ENCODE measurements at regions not wholly inside any gene's neighbourhood (a gene's known extent, or its start where the extent isn't known, plus 50 kb on each side); places are given as distances from the start of the nearest gene placed in this dataset.
A peak's percentile ranks its signal among the peaks of the same experiment; 100 is the strongest.
"Not testable (repeated sequence)": the region's sequence is repeated elsewhere in the genome, so short reads cannot be mapped to it uniquely, and the experiment has no call there.

GRCh38 chr3:27643355-27643754, 78.8 kb downstream of the EOMES start:
- H3K36me3 ChIP-seq (ENCODE audit: control insufficient read depth in 1 of 2, insufficient read depth in 2 of 2, low read length in 2 of 2): no peaks in the 10 kb centered on the region
- H3K4me1 ChIP-seq (ENCODE audit: control insufficient read depth in 1 of 2, insufficient read depth in 2 of 2, low read length in 2 of 2): no peaks in the 10 kb centered on the region
- peak overlapping the region; percentile 4 for H3K27ac ChIP-seq (ENCODE audit: low read length)
- no peak overlapping the region for H3K4me3 ChIP-seq (ENCODE audit: low read depth in 1 of 2, low read length in 2 of 2)
- H3K9me3 ChIP-seq (ENCODE audit: control insufficient read depth in 1 of 2, low read length in 2 of 2): no peaks in the 10 kb centered on the region
- H3K27me3 ChIP-seq (ENCODE audit: low read depth, low read length): no peaks in the 10 kb centered on the region

- H3K4me1 ChIP-seq (ENCODE audit: control insufficient read depth in 1 of 2, insufficient read depth in 2 of 2, low read length in 2 of 2): no peaks in the 10 kb centered on the region
- H3K4me3 ChIP-seq (ENCODE audit: low read depth in 1 of 2, low read length in 2 of 2): no peak overlapping the region
- H3K36me3 ChIP-seq (ENCODE audit: control insufficient read depth in 1 of 2, insufficient read depth in 2 of 2, low read length in 2 of 2): no peaks in the 10 kb centered on the region
- H3K27me3 ChIP-seq (ENCODE audit: low read depth, low read length): no peaks in the 10 kb centered on the region
- peak overlapping the region; percentile 4 for H3K27ac ChIP-seq (ENCODE audit: low read length)
- no peaks in the 10 kb centered on the region for H3K9me3 ChIP-seq (ENCODE audit: control insufficient read depth in 1 of 2, low read length in 2 of 2)
Measured at GRCh38 chr3:27642796-27643195, 79.3 kb downstream of the EOMES start.

- no peaks in the 10 kb centered on the region for H3K27me3 ChIP-seq (ENCODE audit: low read depth, low read length)
- H3K27ac ChIP-seq (ENCODE audit: low read length): peak overlapping the region; percentile 50
- H3K36me3 ChIP-seq (ENCODE audit: control insufficient read depth in 1 of 2, insufficient read depth in 2 of 2, low read length in 2 of 2): no peaks in the 10 kb centered on the region
- no peak overlapping the region for H3K4me3 ChIP-seq (ENCODE audit: low read depth in 1 of 2, low read length in 2 of 2)
- H3K4me1 ChIP-seq (ENCODE audit: control insufficient read depth in 1 of 2, insufficient read depth in 2 of 2, low read length in 2 of 2): no peaks in the 10 kb centered on the region
- no peaks in the 10 kb centered on the region for H3K9me3 ChIP-seq (ENCODE audit: control insufficient read depth in 1 of 2, low read length in 2 of 2)
Measured at GRCh38 chr3:27641888-27642601, 80.1 kb downstream of the EOMES start.

- H3K9me3 ChIP-seq (ENCODE audit: control insufficient read depth in 1 of 2, low read length in 2 of 2): no peaks in the 10 kb centered on the region
- H3K36me3 ChIP-seq (ENCODE audit: control insufficient read depth in 1 of 2, insufficient read depth in 2 of 2, low read length in 2 of 2): no peaks in the 10 kb centered on the region
- no peaks in the 10 kb centered on the region for H3K27me3 ChIP-seq (ENCODE audit: low read depth, low read length)
- H3K27ac ChIP-seq (ENCODE audit: low read length): peak overlapping the region; percentile 21
- H3K4me1 ChIP-seq (ENCODE audit: control insufficient read depth in 1 of 2, insufficient read depth in 2 of 2, low read length in 2 of 2): no peaks in the 10 kb centered on the region
- no peak overlapping the region for H3K4me3 ChIP-seq (ENCODE audit: low read depth in 1 of 2, low read length in 2 of 2)
Measured at GRCh38 chr3:27641271-27641800, 80.8 kb downstream of the EOMES start.

GRCh38 chr3:27639271-27639670, 82.9 kb downstream of the EOMES start:
- H3K27me3 ChIP-seq (ENCODE audit: low read depth, low read length): no peaks in the 10 kb centered on the region
- H3K9me3 ChIP-seq (ENCODE audit: control insufficient read depth in 1 of 2, low read length in 2 of 2): no peaks in the 10 kb centered on the region
- no peak overlapping the region for H3K4me3 ChIP-seq (ENCODE audit: low read depth in 1 of 2, low read length in 2 of 2)
- H3K4me1 ChIP-seq (ENCODE audit: control insufficient read depth in 1 of 2, insufficient read depth in 2 of 2, low read length in 2 of 2): no peaks in the 10 kb centered on the region
- H3K36me3 ChIP-seq (ENCODE audit: control insufficient read depth in 1 of 2, insufficient read depth in 2 of 2, low read length in 2 of 2): no peaks in the 10 kb centered on the region
- no peak overlapping the region for H3K27ac ChIP-seq (ENCODE audit: low read length)

DNA sequence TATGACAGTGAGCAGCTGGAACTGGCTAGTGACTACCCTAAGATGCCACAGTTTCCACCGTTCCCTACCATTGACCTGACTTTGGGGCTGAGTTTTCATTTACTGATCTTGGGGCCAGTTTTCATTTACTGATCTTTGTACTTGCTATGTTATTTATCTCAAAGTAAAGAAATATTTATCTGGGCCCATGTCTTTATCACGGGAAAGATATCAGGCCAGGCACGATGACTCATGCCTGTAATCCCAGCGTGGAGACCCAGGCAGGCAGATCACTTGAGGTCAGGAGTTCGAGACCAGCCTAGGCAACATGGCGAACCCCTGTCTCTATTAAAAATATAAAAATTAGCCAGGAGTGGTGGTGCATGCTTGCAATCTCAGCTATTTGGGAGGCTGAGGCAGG, 83.5 kb downstream of the EOMES start:
- no peaks in the 10 kb centered on the region for H3K36me3 ChIP-seq (ENCODE audit: control insufficient read depth in 1 of 2, insufficient read depth in 2 of 2, low read length in 2 of 2)
- H3K27me3 ChIP-seq (ENCODE audit: low read depth, low read length): no peaks in the 10 kb centered on the region
- no peaks in the 10 kb centered on the region for H3K9me3 ChIP-seq (ENCODE audit: control insufficient read depth in 1 of 2, low read length in 2 of 2)
- peak overlapping the region; percentile 32 for H3K27ac ChIP-seq (ENCODE audit: low read length)
- H3K4me3 ChIP-seq (ENCODE audit: low read depth in 1 of 2, low read length in 2 of 2): no peak overlapping the region
- H3K4me1 ChIP-seq (ENCODE audit: control insufficient read depth in 1 of 2, insufficient read depth in 2 of 2, low read length in 2 of 2): no peaks in the 10 kb centered on the region

DNA sequence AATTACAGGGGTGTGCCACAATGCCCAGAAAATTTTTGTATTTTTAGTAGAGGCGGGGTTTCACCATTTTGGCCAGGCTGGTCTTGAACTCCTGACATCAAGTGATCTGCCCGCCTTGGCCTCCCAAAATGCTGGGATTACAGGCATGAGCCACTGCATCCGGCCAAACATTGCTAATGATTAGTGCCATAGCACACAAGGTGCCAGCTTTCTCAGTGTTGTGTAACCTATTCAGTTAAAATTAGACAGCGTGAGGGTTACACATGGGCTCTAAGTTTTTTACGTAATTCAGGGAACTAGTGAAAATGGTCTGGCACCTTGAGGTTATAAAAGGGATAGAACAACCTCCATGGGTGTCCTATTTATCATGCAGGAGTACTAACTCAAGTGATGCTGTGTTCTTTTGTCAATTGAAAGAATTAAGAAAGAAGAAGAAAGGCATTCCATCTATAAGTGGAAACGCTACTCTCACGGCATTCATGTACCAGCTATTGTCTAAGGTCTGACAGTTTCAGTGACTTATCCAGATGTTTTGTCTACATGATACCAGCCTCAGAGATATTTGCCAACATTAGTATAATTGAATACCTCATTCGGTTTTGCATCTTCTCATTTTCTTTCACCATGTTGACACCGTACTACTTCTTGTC, 84.7 kb downstream of the EOMES start:
- no peak overlapping the region for H3K4me3 ChIP-seq (ENCODE audit: low read depth in 1 of 2, low read length in 2 of 2)
- H3K27me3 ChIP-seq (ENCODE audit: low read depth, low read length): no peaks in the 10 kb centered on the region
- no peaks in the 10 kb centered on the region for H3K36me3 ChIP-seq (ENCODE audit: control insufficient read depth in 1 of 2, insufficient read depth in 2 of 2, low read length in 2 of 2)
- H3K9me3 ChIP-seq (ENCODE audit: control insufficient read depth in 1 of 2, low read length in 2 of 2): no peaks in the 10 kb centered on the region
- peak overlapping the region; percentile 32 for H3K27ac ChIP-seq (ENCODE audit: low read length)
- no peaks in the 10 kb centered on the region for H3K4me1 ChIP-seq (ENCODE audit: control insufficient read depth in 1 of 2, insufficient read depth in 2 of 2, low read length in 2 of 2)

DNA sequence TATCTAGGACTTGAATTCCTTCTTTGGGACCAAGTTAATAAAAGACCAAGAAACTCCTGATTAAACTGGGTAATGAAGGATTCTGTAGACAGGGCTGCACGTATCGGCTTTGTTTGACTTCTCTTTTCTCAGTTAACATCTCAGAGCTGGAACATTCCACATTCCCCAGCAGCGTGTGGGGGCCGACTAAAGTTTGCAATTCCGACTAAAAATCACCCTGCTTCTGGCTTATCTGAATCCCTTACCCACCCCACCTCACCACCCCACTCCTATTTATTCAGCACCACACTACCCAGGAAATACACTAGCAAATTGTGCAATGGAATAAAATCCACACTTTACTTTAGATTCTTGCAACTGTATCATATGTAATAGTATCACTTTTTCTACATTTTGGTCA, 87.1 kb downstream of the EOMES start:
- H3K27ac ChIP-seq (ENCODE audit: low read length): not testable (repeated sequence)

DNA sequence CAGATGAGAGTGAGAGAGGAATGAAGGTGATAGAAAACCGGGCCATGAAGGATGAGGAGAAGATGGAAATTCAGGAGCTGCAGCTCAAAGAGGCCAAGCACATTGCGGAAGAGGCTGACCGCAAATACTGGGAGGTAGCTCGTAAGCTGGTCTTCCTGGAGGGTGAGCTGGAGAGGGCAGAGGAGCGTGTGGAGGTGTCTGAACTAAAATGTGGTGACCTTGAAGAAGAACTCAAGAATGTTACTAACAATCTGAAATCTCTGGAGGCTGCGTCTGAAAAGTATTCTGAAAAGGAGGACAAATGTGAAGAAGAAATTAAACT, 88.9 kb downstream of the EOMES start:
- Histone ChIP-seq H3K4me3 (ENCODE audit: low read depth in 1 of 2, low read length in 2 of 2) (peak overlapping the region; percentile 70 to 76), H3K4me1 (ENCODE audit: control insufficient read depth in 1 of 2, insufficient read depth in 2 of 2, low read length in 2 of 2) (no peaks in the 10 kb centered on the region), H3K27me3 (ENCODE audit: low read depth, low read length) (no peaks in the 10 kb centered on the region), H3K9me3 (ENCODE audit: control insufficient read depth in 1 of 2, low read length in 2 of 2) (no peaks in the 10 kb centered on the region), H3K36me3 (ENCODE audit: control insufficient read depth in 1 of 2, insufficient read depth in 2 of 2, low read length in 2 of 2) (no peaks in the 10 kb centered on the region), H3K27ac (ENCODE audit: low read length) (peak overlapping the region; percentile 80)

More for the DNA sequence above, 87.1 kb downstream of the EOMES start:
- H3K4me3 ChIP-seq (ENCODE audit: low read depth in 1 of 2, low read length in 2 of 2); H3K9me3 ChIP-seq (ENCODE audit: control insufficient read depth in 1 of 2, low read length in 2 of 2); H3K27me3 ChIP-seq (ENCODE audit: low read depth, low read length); H3K36me3 ChIP-seq (ENCODE audit: control insufficient read depth in 1 of 2, insufficient read depth in 2 of 2, low read length in 2 of 2); H3K4me1 ChIP-seq (ENCODE audit: control insufficient read depth in 1 of 2, insufficient read depth in 2 of 2, low read length in 2 of 2): not testable (repeated sequence)

GRCh38 chr3:27632431-27633223, 89.5 kb downstream of the EOMES start:
- Histone ChIP-seq H3K27me3 (ENCODE audit: low read depth, low read length) (no peaks in the 10 kb centered on the region), H3K36me3 (ENCODE audit: control insufficient read depth in 1 of 2, insufficient read depth in 2 of 2, low read length in 2 of 2) (no peaks in the 10 kb centered on the region), H3K4me3 (ENCODE audit: low read depth in 1 of 2, low read length in 2 of 2) (peak overlapping the region; percentile 70 to 76), H3K9me3 (ENCODE audit: control insufficient read depth in 1 of 2, low read length in 2 of 2) (no peaks in the 10 kb centered on the region), H3K4me1 (ENCODE audit: control insufficient read depth in 1 of 2, insufficient read depth in 2 of 2, low read length in 2 of 2) (no peaks in the 10 kb centered on the region), H3K27ac (ENCODE audit: low read length) (peak overlapping the region; percentile 80)

GRCh38 chr3:27630885-27631284, 91.2 kb downstream of the EOMES start:
- no peak overlapping the region for H3K27ac ChIP-seq (ENCODE audit: low read length)
- no peaks in the 10 kb centered on the region for H3K36me3 ChIP-seq (ENCODE audit: control insufficient read depth in 1 of 2, insufficient read depth in 2 of 2, low read length in 2 of 2)
- no peaks in the 10 kb centered on the region for H3K27me3 ChIP-seq (ENCODE audit: low read depth, low read length)
- no peaks in the 10 kb centered on the region for H3K9me3 ChIP-seq (ENCODE audit: control insufficient read depth in 1 of 2, low read length in 2 of 2)
- no peak overlapping the region for H3K4me3 ChIP-seq (ENCODE audit: low read depth in 1 of 2, low read length in 2 of 2)
- H3K4me1 ChIP-seq (ENCODE audit: control insufficient read depth in 1 of 2, insufficient read depth in 2 of 2, low read length in 2 of 2): no peaks in the 10 kb centered on the region

All from muscle layer of duodenum (tissue), 2 donors.